ENCODE measurements at regions not wholly inside any gene's neighbourhood (a gene's known extent, or its start where the extent isn't known, plus 50 kb on each side); places are given as distances from the start of the nearest gene placed in this dataset.

GRCh38 chr12:111055181-111055880 lies 135.0 kb upstream of the MYL2 start:
- ATAC-seq (ENCODE audit: insufficient number of reproducible peaks, low FRiP score, low read depth) (no peak), DNase-seq (ENCODE audit: low spot score) (no peak)
- TF ChIP-seq, protein P1, sequence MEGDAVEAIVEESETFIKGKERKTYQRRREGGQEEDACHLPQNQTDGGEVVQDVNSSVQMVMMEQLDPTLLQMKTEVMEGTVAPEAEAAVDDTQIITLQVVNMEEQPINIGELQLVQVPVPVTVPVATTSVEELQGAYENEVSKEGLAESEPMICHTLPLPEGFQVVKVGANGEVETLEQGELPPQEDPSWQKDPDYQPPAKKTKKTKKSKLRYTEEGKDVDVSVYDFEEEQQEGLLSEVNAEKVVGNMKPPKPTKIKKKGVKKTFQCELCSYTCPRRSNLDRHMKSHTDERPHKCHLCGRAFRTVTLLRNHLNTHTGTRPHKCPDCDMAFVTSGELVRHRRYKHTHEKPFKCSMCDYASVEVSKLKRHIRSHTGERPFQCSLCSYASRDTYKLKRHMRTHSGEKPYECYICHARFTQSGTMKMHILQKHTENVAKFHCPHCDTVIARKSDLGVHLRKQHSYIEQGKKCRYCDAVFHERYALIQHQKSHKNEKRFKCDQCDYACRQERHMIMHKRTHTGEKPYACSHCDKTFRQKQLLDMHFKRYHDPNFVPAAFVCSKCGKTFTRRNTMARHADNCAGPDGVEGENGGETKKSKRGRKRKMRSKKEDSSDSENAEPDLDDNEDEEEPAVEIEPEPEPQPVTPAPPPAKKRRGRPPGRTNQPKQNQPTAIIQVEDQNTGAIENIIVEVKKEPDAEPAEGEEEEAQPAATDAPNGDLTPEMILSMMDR (IDR thresholded peaks at IDR 0.05): no peak
- Histone ChIP-seq H3K27ac (no peak overlapping the region), H3K4me1 (ENCODE audit: control insufficient read depth in 1 of 2, low read depth in 2 of 2) (no peaks in the 10 kb centered on the region), H3K9me3 (no peaks in the 10 kb centered on the region), H3K4me3 (no peak overlapping the region), H3K36me3 (no peaks in the 10 kb centered on the region), H3K27me3 (replicated peaks; ENCODE audit: insufficient read depth) (no peaks in the 10 kb centered on the region)

- TF ChIP-seq, protein P1 (IDR thresholded peaks at IDR 0.05): no peak
- H3K4me1 ChIP-seq (ENCODE audit: control insufficient read depth in 1 of 2, low read depth in 2 of 2): no peaks in the 10 kb centered on the region
- H3K36me3 ChIP-seq: no peaks in the 10 kb centered on the region
- no peaks in the 10 kb centered on the region for H3K27me3 ChIP-seq (replicated peaks; ENCODE audit: insufficient read depth)
- no peak overlapping the region for H3K4me3 ChIP-seq
- H3K9me3 ChIP-seq: no peaks in the 10 kb centered on the region
- no peak overlapping the region for H3K27ac ChIP-seq
- DNase-seq (ENCODE audit: low spot score) (no peak), ATAC-seq (ENCODE audit: insufficient number of reproducible peaks, low FRiP score, low read depth) (no peak)
Measured at GRCh38 chr12:111048991-111049390, 128.6 kb upstream of the MYL2 start.

DNA sequence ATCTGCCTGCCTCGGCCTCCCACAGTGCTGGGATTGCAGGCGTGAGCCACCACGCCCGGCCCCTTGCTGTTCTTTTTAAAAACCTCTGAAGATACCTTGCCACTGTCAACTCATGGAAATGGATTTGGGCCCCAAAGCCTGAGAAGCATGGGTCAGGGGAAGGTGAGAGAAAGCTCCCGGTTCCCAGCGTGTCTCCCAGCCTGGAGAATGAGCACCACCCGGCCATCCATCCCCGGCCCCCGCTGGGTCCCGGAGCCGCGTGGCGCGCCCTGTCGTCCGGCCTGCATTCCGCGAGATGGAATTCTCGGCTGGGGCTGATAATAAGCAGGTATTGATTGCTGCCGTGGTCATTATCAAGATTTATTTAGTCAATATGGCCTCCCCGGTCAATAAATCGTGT lies 126.5 kb upstream of the MYL2 start:
- TF ChIP-seq, protein P1 (IDR thresholded peaks at IDR 0.05): no peak
- Histone ChIP-seq H3K4me1 (ENCODE audit: control insufficient read depth in 1 of 2, low read depth in 2 of 2) (no peaks in the 10 kb centered on the region), H3K9me3 (no peaks in the 10 kb centered on the region), H3K4me3 (no peak overlapping the region), H3K36me3 (no peaks in the 10 kb centered on the region), H3K27me3 (replicated peaks; ENCODE audit: insufficient read depth) (no peaks in the 10 kb centered on the region), H3K27ac (no peak overlapping the region)
- DNase-seq (ENCODE audit: low spot score) (no peak), ATAC-seq (ENCODE audit: insufficient number of reproducible peaks, low FRiP score, low read depth) (no peak)

GRCh38 chr12:111045941-111046340 lies 125.6 kb upstream of the MYL2 start:
- no peak overlapping the region for H3K4me3 ChIP-seq
- no peaks in the 10 kb centered on the region for H3K9me3 ChIP-seq
- no peak overlapping the region for H3K27ac ChIP-seq
- TF ChIP-seq, protein P1 (IDR thresholded peaks at IDR 0.05): no peak
- H3K36me3 ChIP-seq: no peaks in the 10 kb centered on the region
- H3K27me3 ChIP-seq (replicated peaks; ENCODE audit: insufficient read depth): no peaks in the 10 kb centered on the region
- no peak for ATAC-seq (ENCODE audit: insufficient number of reproducible peaks, low FRiP score, low read depth)
- no peak for DNase-seq (ENCODE audit: low spot score)
- H3K4me1 ChIP-seq (ENCODE audit: control insufficient read depth in 1 of 2, low read depth in 2 of 2): no peaks in the 10 kb centered on the region

- Histone ChIP-seq H3K27ac (no peak overlapping the region), H3K4me3 (no peak overlapping the region), H3K36me3 (no peaks in the 10 kb centered on the region), H3K9me3 (no peaks in the 10 kb centered on the region), H3K4me1 (ENCODE audit: control insufficient read depth in 1 of 2, low read depth in 2 of 2) (no peaks in the 10 kb centered on the region), H3K27me3 (replicated peaks; ENCODE audit: insufficient read depth) (peaks cover 2% of the 10 kb centered on the region)
- no peak for DNase-seq (ENCODE audit: low spot score)
- TF ChIP-seq, protein P1 (IDR thresholded peaks at IDR 0.05): no peak
- ATAC-seq (ENCODE audit: insufficient number of reproducible peaks, low FRiP score, low read depth): no peak
Measured at GRCh38 chr12:111041091-111041490, 120.7 kb upstream of the MYL2 start.

Measured in thoracic aorta (tissue), 2 donors.